ENCODE measurements at regions not wholly inside any gene's neighbourhood (a gene's known extent, or its start where the extent isn't known, plus 50 kb on each side); places are given as distances from the start of the nearest gene placed in this dataset.

GRCh38 chr4:96301715-96302114, 461.8 kb downstream of the PDHA2 start:
- Mint-ChIP-seq H3K4me1 (ENCODE audit: low read depth) (no peaks in the 10 kb centered on the region), H3K36me3 (ENCODE audit: low read depth) (no peaks in the 10 kb centered on the region), H3K4me3 (no peak overlapping the region), H3K9me3 (peaks cover 8% of the 10 kb centered on the region), H3K27ac (no peak overlapping the region), H3K27me3 (no peaks in the 10 kb centered on the region)
- intact Hi-C loops (cut with micrococcal nuclease): no loop called here

GRCh38 chr4:96305030-96305429, 465.1 kb downstream of the PDHA2 start:
- intact Hi-C loops (cut with micrococcal nuclease): no loop called here
- Mint-ChIP-seq H3K9me3 (peaks cover 29% of the 10 kb centered on the region), H3K27me3 (no peaks in the 10 kb centered on the region), H3K4me3 (no peak overlapping the region), H3K4me1 (ENCODE audit: low read depth) (no peaks in the 10 kb centered on the region), H3K36me3 (ENCODE audit: low read depth) (no peaks in the 10 kb centered on the region), H3K27ac (no peak overlapping the region)

- peaks cover 19% of the 10 kb centered on the region for H3K9me3 Mint-ChIP-seq
- no peaks in the 10 kb centered on the region for H3K36me3 Mint-ChIP-seq (ENCODE audit: low read depth)
- H3K27ac Mint-ChIP-seq: no peak overlapping the region
- H3K27me3 Mint-ChIP-seq: no peaks in the 10 kb centered on the region
- intact Hi-C loops (cut with micrococcal nuclease): no loop called here
- no peaks in the 10 kb centered on the region for H3K4me1 Mint-ChIP-seq (ENCODE audit: low read depth)
- no peak overlapping the region for H3K4me3 Mint-ChIP-seq
Observed at GRCh38 chr4:96312046-96312685, 472.3 kb downstream of the PDHA2 start.

- Mint-ChIP-seq H3K4me1 (ENCODE audit: low read depth) (no peaks in the 10 kb centered on the region), H3K36me3 (ENCODE audit: low read depth) (no peaks in the 10 kb centered on the region), H3K4me3 (no peak overlapping the region), H3K27ac (no peak overlapping the region), H3K27me3 (no peaks in the 10 kb centered on the region), H3K9me3 (no peaks in the 10 kb centered on the region)
- intact Hi-C loops (cut with micrococcal nuclease): no loop called here
Observed at GRCh38 chr4:96315815-96316214, 475.9 kb downstream of the PDHA2 start.

GRCh38 chr4:96316776-96317175, 476.9 kb downstream of the PDHA2 start:
- H3K27me3 Mint-ChIP-seq: no peaks in the 10 kb centered on the region
- no peak overlapping the region for H3K27ac Mint-ChIP-seq
- H3K4me3 Mint-ChIP-seq: no peak overlapping the region
- intact Hi-C loops (cut with micrococcal nuclease): no loop called here
- H3K9me3 Mint-ChIP-seq: no peaks in the 10 kb centered on the region
- H3K36me3 Mint-ChIP-seq (ENCODE audit: low read depth): no peaks in the 10 kb centered on the region
- no peaks in the 10 kb centered on the region for H3K4me1 Mint-ChIP-seq (ENCODE audit: low read depth)

- no peaks in the 10 kb centered on the region for H3K36me3 Mint-ChIP-seq (ENCODE audit: low read depth)
- H3K4me3 Mint-ChIP-seq: no peak overlapping the region
- H3K27me3 Mint-ChIP-seq: no peaks in the 10 kb centered on the region
- H3K4me1 Mint-ChIP-seq (ENCODE audit: low read depth): no peaks in the 10 kb centered on the region
- no peak overlapping the region for H3K27ac Mint-ChIP-seq
- intact Hi-C loops (cut with micrococcal nuclease): no loop called here
- no peaks in the 10 kb centered on the region for H3K9me3 Mint-ChIP-seq
Observed at GRCh38 chr4:96317891-96318290, 478.0 kb downstream of the PDHA2 start.

GRCh38 chr4:96326846-96327245, 487.0 kb downstream of the PDHA2 start:
- Mint-ChIP-seq H3K36me3 (ENCODE audit: low read depth) (no peaks in the 10 kb centered on the region), H3K27me3 (no peaks in the 10 kb centered on the region), H3K4me1 (ENCODE audit: low read depth) (no peaks in the 10 kb centered on the region)

GRCh38 chr4:96342196-96342595, 502.3 kb downstream of the PDHA2 start:
- no peaks in the 10 kb centered on the region for H3K27me3 Mint-ChIP-seq
- H3K27ac Mint-ChIP-seq: no peak overlapping the region
- intact Hi-C loops (cut with micrococcal nuclease): no loop called here
- H3K4me1 Mint-ChIP-seq (ENCODE audit: low read depth): no peaks in the 10 kb centered on the region
- H3K36me3 Mint-ChIP-seq (ENCODE audit: low read depth): no peaks in the 10 kb centered on the region
- H3K4me3 Mint-ChIP-seq: no peak overlapping the region
- no peaks in the 10 kb centered on the region for H3K9me3 Mint-ChIP-seq

More at GRCh38 chr4:96326846-96327245, 487.0 kb downstream of the PDHA2 start:
- H3K4me3 Mint-ChIP-seq: no peak overlapping the region
- intact Hi-C loops (cut with micrococcal nuclease): no loop called here
- H3K9me3 Mint-ChIP-seq: peaks cover 44% of the 10 kb centered on the region
- no peak overlapping the region for H3K27ac Mint-ChIP-seq

- Mint-ChIP-seq H3K4me3 (no peak overlapping the region), H3K36me3 (ENCODE audit: low read depth) (no peaks in the 10 kb centered on the region), H3K4me1 (ENCODE audit: low read depth) (no peaks in the 10 kb centered on the region), H3K27ac (no peak overlapping the region), H3K9me3 (no peaks in the 10 kb centered on the region), H3K27me3 (no peaks in the 10 kb centered on the region)
- intact Hi-C loops (cut with micrococcal nuclease): no loop called here
Observed at GRCh38 chr4:96342790-96343455, 503.0 kb downstream of the PDHA2 start.

- Mint-ChIP-seq H3K4me3 (no peak overlapping the region), H3K27ac (no peak overlapping the region), H3K9me3 (no peaks in the 10 kb centered on the region)
Observed at GRCh38 chr4:96343836-96344235, 503.9 kb downstream of the PDHA2 start.

GRCh38 chr4:96347582-96347981, 507.7 kb downstream of the PDHA2 start:
- Mint-ChIP-seq H3K4me1 (ENCODE audit: low read depth) (no peaks in the 10 kb centered on the region), H3K4me3 (no peak overlapping the region), H3K9me3 (no peaks in the 10 kb centered on the region), H3K27me3 (no peaks in the 10 kb centered on the region), H3K36me3 (ENCODE audit: low read depth) (no peaks in the 10 kb centered on the region), H3K27ac (no peak overlapping the region)
- intact Hi-C loops (cut with micrococcal nuclease): no loop called here

More at GRCh38 chr4:96343836-96344235, 503.9 kb downstream of the PDHA2 start:
- intact Hi-C loops (cut with micrococcal nuclease): no loop called here
- Mint-ChIP-seq H3K36me3 (ENCODE audit: low read depth) (no peaks in the 10 kb centered on the region), H3K4me1 (ENCODE audit: low read depth) (no peaks in the 10 kb centered on the region), H3K27me3 (no peaks in the 10 kb centered on the region)

GRCh38 chr4:96352051-96352517, 512.2 kb downstream of the PDHA2 start:
- intact Hi-C loops (cut with micrococcal nuclease): no loop called here
- Mint-ChIP-seq H3K9me3 (no peaks in the 10 kb centered on the region), H3K27ac (no peak overlapping the region), H3K4me1 (ENCODE audit: low read depth) (no peaks in the 10 kb centered on the region), H3K4me3 (no peak overlapping the region), H3K36me3 (ENCODE audit: low read depth) (no peaks in the 10 kb centered on the region), H3K27me3 (no peaks in the 10 kb centered on the region)

- intact Hi-C loops (cut with micrococcal nuclease): no loop called here
- H3K27me3 Mint-ChIP-seq: no peaks in the 10 kb centered on the region
- no peak overlapping the region for H3K27ac Mint-ChIP-seq
- H3K4me1 Mint-ChIP-seq (ENCODE audit: low read depth): no peaks in the 10 kb centered on the region
- H3K36me3 Mint-ChIP-seq (ENCODE audit: low read depth): no peaks in the 10 kb centered on the region
- H3K9me3 Mint-ChIP-seq: no peaks in the 10 kb centered on the region
- H3K4me3 Mint-ChIP-seq: no peak overlapping the region
Observed at GRCh38 chr4:96354036-96354712, 514.3 kb downstream of the PDHA2 start.

- no peaks in the 10 kb centered on the region for H3K9me3 Mint-ChIP-seq
- H3K36me3 Mint-ChIP-seq (ENCODE audit: low read depth): no peaks in the 10 kb centered on the region
- no peak overlapping the region for H3K27ac Mint-ChIP-seq
- intact Hi-C loops (cut with micrococcal nuclease): no loop called here
- no peak overlapping the region for H3K4me3 Mint-ChIP-seq
- H3K27me3 Mint-ChIP-seq: no peaks in the 10 kb centered on the region
- H3K4me1 Mint-ChIP-seq (ENCODE audit: low read depth): no peaks in the 10 kb centered on the region
Observed at GRCh38 chr4:96355414-96355813, 515.5 kb downstream of the PDHA2 start.

Measured in dendritic cell treated with granulocyte-macrophage colony-stimulating factor and Interleukin-4, amounts not matched to agents 40 ng/mL and 50 ng/mL, for 4 days (primary cell).